ENCODE measurements at regions not wholly inside any gene's neighbourhood (a gene's known extent, or its start where the extent isn't known, plus 50 kb on each side); places are given as distances from the start of the nearest gene placed in this dataset.
"Not testable (repeated sequence)": the region's sequence is repeated elsewhere in the genome, so short reads cannot be mapped to it uniquely, and the experiment has no call there.

DNA sequence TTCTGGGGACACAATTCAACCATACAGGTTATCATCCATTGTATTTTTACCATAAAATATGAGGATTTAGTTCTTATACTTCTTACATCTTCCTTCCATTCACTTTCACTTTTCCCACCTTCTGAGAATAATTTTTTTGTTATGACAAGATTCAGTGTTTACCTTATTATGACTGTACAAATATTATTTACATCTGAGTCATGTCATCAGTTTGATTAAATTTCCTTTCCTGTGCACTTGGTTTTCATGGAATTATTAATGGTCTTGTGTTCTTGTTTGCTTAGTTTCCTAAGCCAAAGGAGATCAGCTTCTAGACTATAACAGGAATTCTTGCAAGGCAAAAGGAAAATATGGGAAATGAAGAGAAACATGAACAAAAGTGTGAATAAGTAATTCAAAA, 366.5 kb downstream of the TMEM38B start:
- no peak for DNase-seq

DNA sequence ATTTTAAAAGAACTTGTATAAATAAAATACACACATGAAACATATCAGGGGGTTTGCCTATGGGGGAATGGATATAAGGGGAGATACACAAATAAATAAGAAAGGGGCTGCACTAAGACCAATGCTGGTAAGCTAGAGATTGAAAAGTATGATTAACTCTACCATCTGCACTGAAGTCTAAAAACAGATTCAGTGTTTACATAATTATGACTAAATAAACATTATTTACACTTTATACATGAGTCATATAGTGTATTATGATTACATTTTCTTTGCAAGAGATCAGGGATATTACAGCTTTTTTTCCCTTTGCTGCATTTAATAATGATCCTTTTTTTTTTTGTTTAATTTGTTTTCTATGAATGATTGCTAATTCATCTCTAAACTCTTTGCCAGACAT, 367.9 kb downstream of the TMEM38B start:
- DNase-seq = no peak

DNA sequence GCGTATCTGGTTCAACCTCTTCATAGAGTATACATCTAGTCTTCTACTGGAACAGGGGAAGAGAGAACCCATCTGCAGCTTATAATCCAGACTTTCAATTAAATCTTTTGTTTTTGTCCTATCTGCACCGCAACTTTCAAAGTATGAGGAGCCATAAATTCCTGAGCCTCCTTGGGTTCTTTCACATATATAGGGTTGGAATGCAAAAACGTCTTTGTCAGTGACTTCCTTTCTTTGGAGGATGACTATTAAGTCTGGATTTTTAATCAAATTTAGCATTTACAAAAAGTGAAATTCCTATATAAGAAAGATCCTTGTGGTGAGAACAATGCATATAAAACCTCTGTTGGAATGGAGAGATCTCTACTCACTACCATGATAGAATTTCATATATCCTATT, 370.8 kb downstream of the TMEM38B start:
- DNase-seq = no peak

DNA sequence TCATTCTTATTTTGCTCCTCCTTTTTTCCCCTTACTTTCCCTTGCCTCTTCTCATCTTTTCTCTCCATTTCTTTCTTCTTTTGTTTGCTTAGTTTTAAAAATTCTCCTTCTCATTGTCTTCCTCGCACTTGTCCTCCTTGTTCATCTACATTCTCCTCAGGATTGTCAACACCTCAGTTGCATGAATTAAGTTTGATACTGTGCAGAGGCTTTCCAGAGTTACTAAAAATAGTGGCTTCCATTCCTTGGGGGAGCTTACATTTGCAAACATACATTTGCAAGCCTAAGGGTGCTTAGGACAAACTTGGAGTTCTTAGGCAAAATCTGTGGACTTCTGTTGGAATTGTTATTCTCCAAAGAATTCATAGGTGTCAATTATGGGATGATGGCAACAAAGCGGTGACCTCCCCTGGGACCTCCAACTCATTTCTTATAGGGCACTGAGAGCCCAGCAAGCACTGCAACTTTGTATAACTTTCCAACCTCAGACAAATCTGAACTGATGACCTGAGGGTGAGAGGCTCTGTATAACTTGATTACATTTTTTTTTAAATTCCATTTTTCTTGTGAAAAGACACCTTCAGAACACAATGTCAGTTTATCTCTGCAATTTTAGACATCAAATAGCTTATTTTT, 371.4 kb downstream of the TMEM38B start:
- DNase-seq = no peak

DNA sequence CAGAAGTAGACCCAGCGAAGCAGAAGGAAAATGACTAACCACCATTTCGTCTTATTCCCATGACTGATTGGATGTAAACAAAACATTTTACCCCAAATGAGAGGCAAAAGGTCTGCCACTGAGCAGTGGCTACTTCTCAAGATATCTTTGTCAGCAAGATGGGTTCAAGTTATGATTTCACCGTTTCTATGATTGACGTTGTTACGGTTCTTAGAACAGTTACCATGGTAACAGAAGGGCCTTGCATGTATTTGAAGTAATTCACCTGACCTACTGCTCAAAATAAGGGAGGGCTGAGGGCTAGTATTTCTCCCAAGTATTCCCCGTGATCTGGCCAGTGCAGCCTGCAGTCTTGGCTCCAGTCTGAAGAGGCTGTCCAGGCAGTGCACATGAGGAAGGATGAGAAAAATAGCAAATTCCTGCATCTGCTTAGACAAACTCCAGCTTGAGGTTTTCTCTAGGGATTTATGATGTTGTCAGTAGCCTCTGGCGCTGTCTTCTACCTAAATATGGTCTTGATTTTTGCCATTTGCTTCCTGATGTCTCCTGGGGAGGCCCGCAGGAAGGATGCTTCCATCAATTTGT, 372.7 kb downstream of the TMEM38B start:
- no peak for DNase-seq

DNA sequence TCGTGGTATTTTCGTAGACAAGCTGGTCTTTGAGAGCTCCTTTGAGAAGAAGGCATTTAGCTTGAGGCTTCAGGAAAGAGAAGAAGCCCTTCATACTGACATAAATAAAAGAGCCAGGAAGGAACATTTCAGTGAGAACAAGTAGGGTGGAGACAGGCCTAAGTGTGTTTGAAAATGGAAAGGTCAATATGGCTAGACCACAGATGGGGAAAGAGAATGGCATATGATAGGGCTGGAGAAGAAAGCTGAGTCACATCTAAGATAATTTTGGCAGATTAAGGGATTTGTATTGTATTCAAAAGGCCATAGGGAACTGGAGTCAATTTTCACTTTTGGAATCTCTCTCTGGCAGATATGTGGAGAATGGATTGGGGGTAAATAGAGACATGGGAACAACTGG, 374.9 kb downstream of the TMEM38B start:
- DNase-seq = no peak

DNA sequence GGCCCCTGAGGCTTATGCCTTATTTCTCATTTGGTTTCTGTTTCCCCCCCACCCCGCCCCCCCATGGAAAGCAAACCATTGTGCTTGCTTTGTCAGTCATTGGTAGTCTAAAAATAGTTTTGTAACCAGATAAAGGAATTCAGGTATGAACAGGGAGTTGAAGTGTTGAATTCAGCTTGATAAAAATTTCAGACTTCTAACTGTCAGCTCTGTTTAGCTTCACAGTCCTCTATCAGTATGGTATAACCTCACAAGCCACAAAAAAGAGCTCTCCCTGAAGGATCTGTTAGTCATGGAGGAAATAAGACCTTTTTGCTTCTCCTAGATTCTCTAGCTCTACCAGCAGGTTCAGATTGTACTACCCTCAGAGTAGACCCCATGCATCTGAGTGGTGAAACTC, 378.1 kb downstream of the TMEM38B start:
- no peak for DNase-seq

DNA sequence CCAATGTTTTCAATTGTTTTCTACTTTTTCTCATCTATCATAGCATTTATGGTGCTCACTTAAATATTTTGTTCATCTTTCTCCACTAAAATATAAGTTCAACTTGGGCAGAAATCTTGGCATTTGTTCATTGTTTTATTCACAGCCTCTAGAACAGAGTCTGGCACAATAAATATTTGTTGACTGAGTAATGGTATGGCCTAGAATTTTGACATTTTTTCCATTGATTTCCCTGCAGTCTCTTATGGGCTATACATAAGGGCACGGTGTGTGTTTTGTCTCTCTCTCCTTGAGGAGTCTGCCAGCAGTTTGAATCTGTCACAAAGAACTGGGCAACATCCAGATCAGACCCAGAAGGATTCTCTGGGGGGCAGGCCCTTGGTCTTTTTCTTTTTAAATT, 379.7 kb downstream of the TMEM38B start:
- DNase-seq = no peak

DNA sequence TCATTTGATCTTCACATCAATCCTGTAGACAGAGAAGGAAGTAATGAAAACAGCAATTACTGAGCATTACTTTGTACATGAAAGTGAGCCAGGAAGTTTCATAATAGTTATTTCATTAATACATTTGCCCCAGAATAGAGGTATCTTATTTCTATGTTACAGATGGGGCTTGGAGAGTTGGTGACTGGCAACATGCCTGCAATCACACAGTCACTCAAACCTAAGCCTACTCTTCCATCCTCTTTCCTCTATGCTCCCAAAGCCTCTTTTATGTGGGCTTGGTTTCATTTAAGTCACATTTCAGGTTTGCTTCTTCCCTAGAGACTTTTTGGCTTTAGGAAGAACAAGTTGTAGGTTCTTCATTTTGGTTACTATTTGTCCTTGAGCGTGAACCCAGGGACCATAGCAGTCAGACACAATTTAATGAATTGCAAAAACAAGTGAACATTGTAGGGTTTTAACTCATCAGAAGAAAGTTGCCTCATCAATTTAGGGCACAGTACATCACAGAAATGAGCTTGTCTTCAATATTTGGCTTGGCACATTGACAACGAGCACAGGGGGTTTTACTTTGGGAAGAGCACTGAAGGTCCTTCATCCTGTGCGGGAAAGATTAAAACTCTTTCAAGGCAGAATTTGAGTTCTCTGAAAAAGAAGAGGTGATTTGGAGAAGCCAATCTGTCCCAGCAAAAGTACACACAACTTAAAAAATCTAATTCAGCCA, 381.1 kb downstream of the TMEM38B start:
- no peak for DNase-seq

DNA sequence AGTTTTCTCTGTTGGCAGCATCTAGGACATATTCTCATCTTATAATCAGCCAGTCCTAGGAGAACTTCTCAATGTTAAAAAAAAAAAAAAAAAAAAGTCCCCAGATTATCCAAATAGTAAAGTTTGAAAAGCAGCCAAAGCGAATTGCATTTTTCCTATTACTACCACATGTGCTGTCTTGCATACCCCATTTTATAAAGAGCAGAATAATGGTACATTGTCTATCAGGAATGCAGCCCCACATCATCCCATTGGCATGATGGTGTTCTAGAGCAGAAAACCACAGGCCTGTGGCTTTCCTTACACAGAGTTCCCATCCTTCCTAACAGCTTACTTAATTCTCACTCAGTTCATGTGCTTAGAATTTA, 381.6 kb downstream of the TMEM38B start:
- no peak for DNase-seq

DNA sequence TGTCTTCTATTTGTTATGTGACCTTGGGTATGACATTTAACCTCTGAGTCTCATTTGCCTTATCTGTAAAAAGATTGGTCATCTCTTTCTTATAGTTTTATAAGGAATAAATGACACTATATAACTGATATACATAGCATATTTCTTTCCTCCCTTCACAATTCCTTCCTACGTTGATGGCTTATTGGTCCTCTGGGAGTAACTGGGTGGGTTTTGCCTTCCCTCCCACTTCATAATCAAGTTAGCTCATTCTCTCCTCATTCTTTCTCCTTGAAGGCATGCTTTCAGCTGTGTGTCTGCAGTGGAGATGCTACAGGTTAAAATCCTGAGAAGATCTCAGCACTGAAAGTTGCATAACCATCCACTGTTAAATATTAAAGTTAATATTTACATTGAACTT, 382.4 kb downstream of the TMEM38B start:
- no peak for DNase-seq

DNA sequence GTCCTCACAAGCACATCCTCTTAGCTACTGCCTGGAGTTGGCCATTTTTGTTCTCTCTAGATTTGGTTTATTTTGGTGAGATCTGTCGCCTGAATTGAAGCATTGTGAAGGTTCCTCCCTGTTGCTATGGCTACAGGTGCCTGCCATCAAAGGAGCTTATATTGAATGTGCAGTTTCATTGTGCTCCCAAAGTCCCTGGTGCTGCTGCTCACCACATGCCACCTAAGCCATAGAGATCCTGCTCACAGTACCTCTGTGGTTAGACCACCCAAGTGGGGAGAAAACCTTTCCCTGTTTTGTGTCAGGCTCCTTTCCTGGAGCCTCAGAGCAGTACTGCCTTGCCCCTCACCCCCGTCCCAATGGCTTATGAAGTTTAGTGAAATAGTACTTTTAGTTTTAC, 383.4 kb downstream of the TMEM38B start:
- DNase-seq = no peak

DNA sequence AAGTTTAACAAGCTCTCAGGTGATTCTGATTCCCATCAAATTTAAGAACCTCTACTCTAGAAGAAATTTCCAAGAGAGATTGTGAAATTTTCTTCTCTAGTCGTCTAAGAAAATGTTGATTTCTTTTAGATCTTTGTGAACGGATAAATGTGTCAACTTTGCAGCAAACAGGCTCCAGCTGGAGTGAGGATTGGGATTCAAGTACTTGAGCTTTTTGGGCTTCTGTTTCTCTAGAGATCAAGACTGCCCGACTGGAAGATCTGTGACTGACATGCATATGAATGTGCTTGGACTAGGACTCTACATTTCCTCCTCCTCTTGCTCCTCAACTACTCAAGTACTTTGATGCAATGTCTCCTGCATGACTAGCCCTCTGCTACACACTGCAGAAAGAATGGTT, 388.3 kb downstream of the TMEM38B start:
- no peak for DNase-seq

DNA sequence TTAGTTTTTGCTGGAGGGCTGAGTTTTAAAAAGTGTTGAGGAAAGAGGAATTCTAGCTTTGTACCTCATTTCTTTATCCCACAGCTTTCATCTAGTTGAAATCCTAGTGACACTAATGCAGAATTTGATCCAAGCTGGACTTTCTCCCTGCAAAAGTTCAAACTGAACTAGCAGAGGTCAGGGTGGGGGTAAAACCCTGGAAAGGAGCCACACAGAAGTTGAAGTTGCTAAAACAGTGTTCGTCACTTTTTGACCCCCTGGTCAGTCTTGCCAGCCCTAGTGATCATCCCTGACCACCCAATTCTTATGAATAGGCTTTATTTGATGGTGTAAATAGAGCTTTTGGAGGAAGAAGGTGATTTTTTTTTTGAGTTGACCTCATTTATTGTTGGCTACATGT, 390.4 kb downstream of the TMEM38B start:
- no peak for DNase-seq

DNA sequence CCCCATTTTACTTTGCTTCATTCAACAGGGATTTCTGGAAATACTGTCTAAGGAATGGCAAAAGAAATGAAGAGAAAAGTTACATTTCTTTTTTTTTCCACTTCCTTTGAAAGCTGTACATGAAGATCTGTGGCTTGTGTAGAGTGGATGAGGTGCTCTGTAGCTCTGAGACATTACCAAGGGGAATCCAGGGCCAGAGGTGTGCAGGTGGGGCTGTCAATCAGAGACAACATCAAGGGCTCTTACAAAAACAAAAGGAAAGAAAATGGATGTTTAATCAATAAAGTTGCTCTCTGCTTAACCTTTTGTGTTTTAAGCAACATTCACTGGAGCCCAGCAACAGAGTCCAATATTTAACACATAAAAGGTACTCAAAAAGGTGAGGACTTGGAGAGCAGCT, 391.1 kb downstream of the TMEM38B start:
- no peak for DNase-seq

DNA sequence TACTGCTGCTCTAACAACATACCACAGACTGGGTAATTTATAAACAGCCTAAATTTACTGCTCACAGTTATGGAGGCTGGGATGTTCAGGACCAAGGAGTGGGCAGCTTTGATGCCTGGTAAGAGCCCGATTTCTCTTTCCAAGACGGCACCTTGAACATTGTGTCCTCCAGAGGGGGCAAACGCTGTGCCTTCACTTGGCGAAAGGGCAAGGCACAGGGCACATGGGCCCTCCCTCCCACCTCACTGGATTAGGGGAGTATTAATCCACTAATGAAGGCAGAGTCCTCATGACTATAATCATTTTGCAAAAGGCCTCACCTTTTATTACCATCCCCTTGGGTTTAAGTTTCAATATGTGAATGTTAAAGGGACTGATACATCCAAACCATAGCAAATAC, 397.7 kb downstream of the TMEM38B start:
- no peak for DNase-seq

DNA sequence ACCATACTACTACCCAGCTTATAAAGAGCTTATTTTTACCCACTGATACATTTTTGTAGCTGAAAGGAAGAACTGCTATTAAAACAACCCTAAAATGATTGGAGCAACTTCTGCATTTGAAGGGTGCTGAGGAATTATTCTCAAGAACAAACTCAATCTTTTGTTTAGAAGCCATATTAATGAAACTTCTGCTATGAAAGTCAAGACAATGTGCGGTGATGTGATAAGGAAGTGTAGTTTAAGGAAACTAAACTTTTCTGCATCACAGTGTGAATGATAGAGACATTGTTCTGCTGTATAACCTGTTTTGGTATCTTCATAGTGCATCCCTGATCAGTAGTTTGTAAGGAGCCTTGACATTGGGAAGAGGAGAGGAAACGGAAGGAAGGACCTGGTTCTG, 408.5 kb downstream of the TMEM38B start:
- DNase-seq = no peak

DNA sequence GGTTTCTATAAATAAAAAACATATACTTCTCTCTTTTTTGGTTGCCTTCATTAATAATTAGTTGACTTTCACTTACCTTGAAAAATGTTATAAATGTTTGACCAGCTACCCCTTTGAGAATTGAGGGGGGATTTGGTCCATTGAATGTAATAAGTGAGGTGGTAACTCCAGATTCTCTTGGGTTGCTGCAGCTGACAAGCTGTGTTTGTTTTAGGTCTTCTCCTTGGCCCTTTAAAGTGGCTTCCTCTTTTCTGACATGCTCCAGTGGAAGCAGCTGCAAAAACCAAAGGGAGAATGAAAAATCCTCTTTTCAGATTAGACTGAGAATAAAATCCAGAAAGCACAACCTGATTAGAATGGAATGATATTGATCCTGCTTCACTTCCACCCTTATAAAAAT, 410.5 kb downstream of the TMEM38B start:
- DNase-seq = no peak

DNA sequence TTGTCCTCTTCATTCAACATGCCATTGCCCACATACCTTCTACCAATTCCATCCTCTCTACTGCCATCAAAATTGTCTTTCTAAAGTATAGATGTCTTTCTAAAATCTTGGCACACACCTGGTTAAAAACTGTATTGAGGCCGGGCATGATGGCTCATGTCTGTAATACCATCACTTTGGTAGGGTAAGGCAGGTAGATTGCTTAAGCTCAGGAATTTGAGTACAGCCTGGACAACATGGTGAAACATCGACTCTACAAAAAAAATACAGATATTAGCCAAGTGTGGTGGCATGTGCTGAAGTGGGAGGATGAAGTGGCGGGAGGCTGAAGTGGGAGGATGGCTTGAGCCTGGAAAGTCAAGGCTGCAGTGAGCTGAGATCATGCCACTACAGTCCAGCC, 412.1 kb downstream of the TMEM38B start:
- DNase-seq = no peak

DNA sequence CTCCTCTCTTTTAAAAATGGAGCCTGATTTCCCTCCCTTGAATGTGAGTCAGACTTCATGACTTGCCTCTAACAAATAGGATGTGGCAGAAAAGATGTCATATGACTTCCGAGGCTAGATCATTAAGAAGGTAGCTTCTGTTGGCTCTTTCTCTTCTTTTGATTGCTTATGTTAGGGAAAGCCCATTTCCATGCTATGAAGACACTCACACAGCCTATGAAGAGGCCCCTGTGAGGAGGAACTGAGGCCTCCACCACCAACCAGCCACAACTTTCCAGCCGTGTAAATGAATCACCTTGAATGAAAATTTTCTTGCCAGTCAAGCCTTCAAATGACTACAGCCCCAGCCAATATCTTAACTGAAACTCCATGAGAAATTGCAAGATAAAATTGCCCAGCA, 413.4 kb downstream of the TMEM38B start:
- DNase-seq = no peak

DNA sequence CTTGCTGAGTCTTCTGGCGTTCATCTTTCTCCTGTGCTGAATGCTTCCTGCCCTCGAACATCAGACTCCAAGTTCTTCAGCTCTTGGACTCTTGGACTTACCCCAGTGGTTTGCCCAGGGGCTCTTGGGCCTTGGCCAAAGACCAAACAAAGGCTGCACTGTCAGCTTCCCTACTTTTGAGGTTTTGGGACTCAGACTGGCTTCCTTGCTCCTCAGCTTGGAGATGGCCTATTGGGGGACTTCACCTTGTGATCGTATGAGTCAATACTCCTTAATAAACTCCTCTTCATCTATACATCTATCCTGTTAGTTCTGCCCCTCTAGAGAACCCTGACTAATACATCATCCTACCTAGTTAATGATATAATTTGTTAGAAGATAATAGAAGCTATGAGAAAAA, 415.4 kb downstream of the TMEM38B start:
- DNase-seq = not testable (repeated sequence)

DNA sequence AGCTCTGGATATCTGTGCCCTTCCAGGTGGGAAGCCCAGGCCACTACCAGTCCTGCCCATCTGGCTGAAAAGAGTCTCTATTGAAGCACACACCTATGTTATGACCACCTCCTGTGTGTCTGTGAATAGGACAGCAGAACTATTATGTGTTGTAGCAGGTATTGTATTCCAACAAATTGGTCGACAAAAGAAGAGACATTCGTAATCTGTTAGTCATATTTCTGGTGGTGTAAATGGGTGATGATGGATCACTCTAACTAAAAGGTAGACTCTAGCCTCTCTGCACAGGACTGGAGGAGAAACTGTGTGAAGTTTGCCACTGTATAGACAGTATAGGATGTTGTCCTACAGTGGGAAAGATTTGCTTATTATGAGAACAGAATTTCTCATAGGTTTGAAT, 416.1 kb downstream of the TMEM38B start:
- DNase-seq = no peak

DNA sequence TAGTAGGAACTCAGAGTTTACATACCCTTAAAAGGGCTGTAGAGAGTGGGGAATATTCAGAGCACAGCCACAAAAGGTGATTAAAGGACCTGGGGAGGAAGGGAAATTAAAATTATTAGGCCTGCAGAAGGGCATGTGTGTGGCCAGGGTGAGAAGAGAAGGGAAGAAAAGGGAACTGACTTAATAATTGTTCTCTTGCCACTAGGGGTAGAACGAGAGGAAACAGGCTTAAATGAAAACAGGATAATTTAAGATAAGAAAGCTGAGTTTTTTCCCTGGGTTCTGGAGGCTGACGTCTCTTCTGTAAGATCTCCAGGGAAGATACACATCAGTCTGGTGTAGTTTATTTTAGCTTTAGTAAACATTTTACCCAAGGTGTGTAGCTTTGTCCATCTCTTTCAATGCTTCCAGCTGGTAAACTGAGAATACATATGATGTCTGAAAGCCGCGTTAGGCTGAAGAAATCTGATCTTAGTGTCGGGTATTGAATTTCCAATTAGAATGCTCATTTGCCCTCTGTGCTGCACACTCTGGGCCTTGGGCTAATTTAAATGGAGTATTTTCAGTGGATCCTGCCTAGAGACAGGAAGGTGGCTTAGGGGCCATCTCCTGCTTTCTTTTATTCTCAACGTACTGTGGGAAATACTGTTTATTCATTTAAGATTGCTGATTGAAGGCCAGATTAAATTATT, 416.8 kb downstream of the TMEM38B start:
- DNase-seq = no peak

DNA sequence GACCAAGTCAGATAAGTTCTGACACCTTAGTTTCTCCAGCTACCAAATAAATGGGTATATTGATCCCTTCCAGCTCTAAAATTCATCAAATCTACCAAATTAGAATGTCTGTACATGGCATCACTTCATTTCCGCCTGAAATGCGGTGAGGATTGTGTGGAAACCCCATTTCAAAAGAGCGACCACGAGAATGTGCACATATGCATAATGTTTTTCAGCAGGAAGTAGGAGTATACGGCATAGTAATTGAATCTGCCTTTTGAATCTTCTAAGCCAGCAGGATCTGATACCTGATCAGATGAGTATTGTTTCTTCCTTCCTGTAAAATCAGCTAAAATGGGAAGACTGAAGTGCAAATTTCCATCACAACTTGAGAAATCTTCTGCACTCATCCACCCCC, 418.6 kb downstream of the TMEM38B start:
- no peak for DNase-seq
